SK-N-SH (cell line): ENCODE measurements at regions not wholly inside any gene's neighbourhood (a gene's known extent, or its start where the extent isn't known, plus 50 kb on each side); places are given as distances from the start of the nearest gene placed in this dataset.
A peak's percentile ranks its signal among the peaks of the same experiment; 100 is the strongest.

Experiments used
- CTCF ChIA-PET: fragments of 300-600, 350-600 bp; formaldehyde crosslinking; extraction: SDS; loops from one replicate; lab custom pipeline; 2021; lab: Yijun Ruan, JAX
- POLR2A ChIA-PET: fragments of 350-600 bp; sonication (Branson Sonifier 250); formaldehyde crosslinking; extraction: SDS; loops from one replicate; lab custom pipeline; 2020; ENCODE audit warnings: antibody characterized with exemption, inconsistent platforms; lab: Yijun Ruan, JAX
- DNase-seq: peaks from one replicate; pipeline ENCODE4 v3.0.0; 2012
- H2AFZ ChIP-seq: fragments of 200-600 bp; sonication (generic); 2 replicates; pipeline ENCODE4 v1.8.1; 2016; ENCODE audit warnings: antibody characterized with exemption, mild to moderate bottlenecking, low read depth
- H3F3A ChIP-seq: fragments of 200-600 bp; sonication (generic); replicated peaks from 2 replicates; pipeline ENCODE3; 2016; ENCODE audit warnings: antibody characterized with exemption, mild to moderate bottlenecking; ENCODE audit not compliant: insufficient read depth
- H3K27ac ChIP-seq, 2 experiments: fragments of 200-500 bp in 1 of 2; fragments of 200-600 bp in 1 of 2; sonication (Bioruptor generic) in 1 of 2; sonication (generic), shearing (Covaris generic) in 1 of 2; 2 replicates each; pipeline versions ENCODE4 v1.5.1 to v1.6.1; 2014 to 2016; ENCODE audit warnings: low read depth in 2 of 2, inconsistent platforms in 1 of 2, low read length in 1 of 2, mild to moderate bottlenecking in 1 of 2, mixed read lengths in 1 of 2
- H3K27me3 ChIP-seq: fragments of 200-600 bp; sonication (generic), shearing (Covaris generic); 2 replicates; pipeline ENCODE4 v1.6.1; 2016; ENCODE audit warnings: mixed run types; ENCODE audit not compliant: insufficient read depth
- H3K36me3 ChIP-seq, 2 experiments: fragments of 200-500 bp in 1 of 2; fragments of 200-600 bp in 1 of 2; sonication (Bioruptor generic) in 1 of 2; sonication (generic) in 1 of 2; replicated peaks in 1 of 2; 2 replicates each; pipeline versions ENCODE3 to v1.5.1; 2014 to 2016; ENCODE audit warnings: low read length in 1 of 2, mild to moderate bottlenecking in 1 of 2; ENCODE audit not compliant: insufficient read depth in 2 of 2, control insufficient read depth in 1 of 2
- H3K4me1 ChIP-seq, 2 experiments: fragments of 200-500 bp in 1 of 2; fragments of 200-600 bp in 1 of 2; sonication (Bioruptor generic) in 1 of 2; sonication (generic), shearing (Covaris generic) in 1 of 2; 2 replicates each; pipeline versions ENCODE4 v1.5.1 to v1.6.1; 2014 to 2016; ENCODE audit warnings: low read depth in 1 of 2, low read length in 1 of 2, mixed run types in 1 of 2; ENCODE audit not compliant: insufficient read depth in 2 of 2, control insufficient read depth in 1 of 2
- H3K4me2 ChIP-seq: fragments of 200-600 bp; sonication (generic), shearing (Covaris generic); 2 replicates; pipeline ENCODE4 v1.6.1; 2017; ENCODE audit warnings: mixed run types
- H3K4me3 ChIP-seq, 2 experiments: fragments of 200-500 bp in 1 of 2; fragments of 200-600 bp in 1 of 2; sonication (Bioruptor generic) in 1 of 2; sonication (generic), shearing (Covaris generic) in 1 of 2; 2 replicates each; pipeline versions ENCODE4 v1.5.1 to v1.8.1; 2014 to 2016; ENCODE audit warnings: low read depth in 2 of 2, inconsistent platforms in 1 of 2, low read length in 1 of 2, mild to moderate bottlenecking in 1 of 2, mixed read lengths in 1 of 2, moderate library complexity in 1 of 2
- H3K79me2 ChIP-seq: fragments of 200-600 bp; sonication (generic); 2 replicates; pipeline ENCODE4 v1.8.1; 2017; ENCODE audit warnings: mild to moderate bottlenecking; ENCODE audit not compliant: insufficient read depth
- H3K9ac ChIP-seq: fragments of 200-600 bp; sonication (generic); 2 replicates; pipeline ENCODE4 v1.6.1; 2017; ENCODE audit warnings: mixed run types
- H3K9me2 ChIP-seq: fragments of 200-600 bp; sonication (generic); 2 replicates; pipeline ENCODE4 v1.6.1; 2017; ENCODE audit warnings: mixed run types
- H3K9me3 ChIP-seq: fragments of 200-600 bp; sonication (generic); 2 replicates; pipeline ENCODE4 v1.6.1; 2017; ENCODE audit warnings: mixed run types, mild to moderate bottlenecking, moderate library complexity
- H4K20me1 ChIP-seq: fragments of 200-600 bp; sonication (generic); 2 replicates; pipeline ENCODE4 v1.6.1; 2017; ENCODE audit warnings: mild to moderate bottlenecking, mixed run types; ENCODE audit not compliant: insufficient read depth
- CHD2 ChIP-seq: fragments of 150-350 bp; IDR thresholded peaks from 2 replicates; pipeline ENCODE4 v1.6.1; 2018; ENCODE audit warnings: low read length; ENCODE audit not compliant: partially characterized antibody
- EP300 ChIP-seq, 2 experiments: IDR thresholded peaks; 2 replicates each; pipeline versions ENCODE4 v1.4.0 to v1.6.1; 2012; ENCODE audit warnings: borderline replicate concordance in 1 of 2, low read depth in 1 of 2, low read length in 1 of 2
- FOSL2 ChIP-seq: IDR thresholded peaks from 2 replicates; pipeline ENCODE4 v1.4.0; 2012; ENCODE audit warnings: low read depth, mild to moderate bottlenecking, moderate library complexity, borderline replicate concordance
- FOXJ3 ChIP-seq: sonication (generic); formaldehyde crosslinking; IDR thresholded peaks from 2 replicates; pipeline ENCODE4 v1.5.1; 2020; ENCODE audit warnings: mild to moderate bottlenecking, missing genetic modification reagents
- MEF2A ChIP-seq: IDR thresholded peaks from 2 replicates; pipeline ENCODE4 v1.4.0; 2012; ENCODE audit warnings: low read depth, borderline replicate concordance
- NFIC ChIP-seq: IDR thresholded peaks from 2 replicates; pipeline ENCODE4 v1.4.0; 2012; ENCODE audit warnings: borderline replicate concordance
- NRF1 ChIP-seq: IDR thresholded peaks from 2 replicates; pipeline ENCODE4 v1.6.1; 2012; ENCODE audit warnings: low read depth, mild to moderate bottlenecking, low read length
- POLR2AphosphoS5 ChIP-seq: IDR thresholded peaks from 2 replicates; pipeline ENCODE4 v1.6.1; 2012; ENCODE audit warnings: low read depth, low read length
- RAD21 ChIP-seq: IDR thresholded peaks from 2 replicates; pipeline ENCODE4 v1.6.1; 2012; ENCODE audit warnings: mild to moderate bottlenecking, low read length
- SIN3A ChIP-seq: IDR thresholded peaks from 2 replicates; pipeline ENCODE4 v1.6.1; 2012; ENCODE audit warnings: low read depth, mild to moderate bottlenecking, low read length, moderate library complexity, borderline replicate concordance
- SMC3 ChIP-seq: IDR thresholded peaks from 2 replicates; pipeline ENCODE4 v1.6.1; 2012; ENCODE audit warnings: low read depth, low read length, improper control_type of control experiment
- TCF12 ChIP-seq: IDR thresholded peaks from 2 replicates; pipeline ENCODE4 v1.4.0; 2012
- WGBS: methylation state at CpG from one replicate; pipeline ENCODE4 v1.1.6; 2017; ENCODE audit warnings: low lambda C conversion rate; 5-methylcytosine and 5-hydroxymethylcytosine counted together
- TF ChIP-seq, protein P1 (sequence below): IDR thresholded peaks from 2 replicates; pipeline ENCODE4 v1.6.1; 2012; ENCODE audit warnings: mild to moderate bottlenecking, low read depth, low read length, moderate library complexity
- TF ChIP-seq, protein P2 (sequence below): IDR thresholded peaks from 2 replicates; pipeline ENCODE4; 2012

GRCh38 chr6:4459032-4459431, 317.2 kb upstream of the CDYL start:
- Histone ChIP-seq H2AFZ (no peak overlapping the region), H4K20me1 (no peaks in the 10 kb centered on the region)
- CTCF ChIA-PET = no interaction called here
- TF ChIP-seq MEF2A = no peak
- 0 out of 2 replicates have a peak, but pooled peaks have one; percentile 4 for TF ChIP-seq TCF12
- TF ChIP-seq, all 33 proteins: peak for 1
- Histone ChIP-seq H3K27me3 (no peaks in the 10 kb centered on the region; the same call in 1 of the 2 replicates), H3K79me2 (no peaks in the 10 kb centered on the region), H3K9me2 (no peaks in the 10 kb centered on the region), H3K27ac (no peak overlapping the region), H3K4me2 (no peak overlapping the region), H3K9ac (no peak overlapping the region), H3K36me3 (no peaks in the 10 kb centered on the region), H3K9me3 (no peaks in the 10 kb centered on the region), H3K4me1 (no peaks in the 10 kb centered on the region), H3F3A (no peaks in the 10 kb centered on the region), H3K4me3 (no peak overlapping the region)
- POLR2A ChIA-PET = no interaction called here
- no peak for DNase-seq
- 17% methylated on average over 3 of the region's 3 CpGs for WGBS

DNA sequence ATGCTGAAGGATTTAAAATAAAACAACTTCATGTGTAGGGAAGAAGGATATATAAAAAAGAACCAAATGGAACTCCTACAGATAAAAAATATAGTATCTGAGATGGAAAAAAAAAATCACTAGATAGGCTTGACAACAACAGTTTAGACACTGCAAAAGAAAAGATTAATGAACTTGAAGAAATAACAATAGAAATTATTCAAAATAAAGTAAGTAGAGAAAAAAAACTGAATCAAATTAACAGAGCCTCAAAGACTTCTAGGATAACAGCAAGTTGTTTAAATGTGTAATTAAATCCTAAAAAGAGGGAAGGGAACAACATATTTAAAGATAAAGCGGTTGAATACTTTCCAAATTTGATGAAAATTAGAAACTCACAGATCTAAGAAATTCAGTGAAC, 316.3 kb upstream of the ECI2 start:
- TF ChIP-seq CHD2 (no peak), SIN3A (no peak), NFIC (no peak)
- TF ChIP-seq, protein P1, sequence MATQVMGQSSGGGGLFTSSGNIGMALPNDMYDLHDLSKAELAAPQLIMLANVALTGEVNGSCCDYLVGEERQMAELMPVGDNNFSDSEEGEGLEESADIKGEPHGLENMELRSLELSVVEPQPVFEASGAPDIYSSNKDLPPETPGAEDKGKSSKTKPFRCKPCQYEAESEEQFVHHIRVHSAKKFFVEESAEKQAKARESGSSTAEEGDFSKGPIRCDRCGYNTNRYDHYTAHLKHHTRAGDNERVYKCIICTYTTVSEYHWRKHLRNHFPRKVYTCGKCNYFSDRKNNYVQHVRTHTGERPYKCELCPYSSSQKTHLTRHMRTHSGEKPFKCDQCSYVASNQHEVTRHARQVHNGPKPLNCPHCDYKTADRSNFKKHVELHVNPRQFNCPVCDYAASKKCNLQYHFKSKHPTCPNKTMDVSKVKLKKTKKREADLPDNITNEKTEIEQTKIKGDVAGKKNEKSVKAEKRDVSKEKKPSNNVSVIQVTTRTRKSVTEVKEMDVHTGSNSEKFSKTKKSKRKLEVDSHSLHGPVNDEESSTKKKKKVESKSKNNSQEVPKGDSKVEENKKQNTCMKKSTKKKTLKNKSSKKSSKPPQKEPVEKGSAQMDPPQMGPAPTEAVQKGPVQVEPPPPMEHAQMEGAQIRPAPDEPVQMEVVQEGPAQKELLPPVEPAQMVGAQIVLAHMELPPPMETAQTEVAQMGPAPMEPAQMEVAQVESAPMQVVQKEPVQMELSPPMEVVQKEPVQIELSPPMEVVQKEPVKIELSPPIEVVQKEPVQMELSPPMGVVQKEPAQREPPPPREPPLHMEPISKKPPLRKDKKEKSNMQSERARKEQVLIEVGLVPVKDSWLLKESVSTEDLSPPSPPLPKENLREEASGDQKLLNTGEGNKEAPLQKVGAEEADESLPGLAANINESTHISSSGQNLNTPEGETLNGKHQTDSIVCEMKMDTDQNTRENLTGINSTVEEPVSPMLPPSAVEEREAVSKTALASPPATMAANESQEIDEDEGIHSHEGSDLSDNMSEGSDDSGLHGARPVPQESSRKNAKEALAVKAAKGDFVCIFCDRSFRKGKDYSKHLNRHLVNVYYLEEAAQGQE = no peak
- H3K4me2 ChIP-seq = no peak overlapping the region
- H3K79me2 ChIP-seq = no peaks in the 10 kb centered on the region
- H3K9me3 ChIP-seq = no peaks in the 10 kb centered on the region
- no peak overlapping the region for H2AFZ ChIP-seq
- H3K4me1 ChIP-seq = no peaks in the 10 kb centered on the region
- no peak overlapping the region for H3K9ac ChIP-seq
- H3K9me2 ChIP-seq = no peaks in the 10 kb centered on the region
- no peak overlapping the region for H3K27ac ChIP-seq
- no peak overlapping the region for H3K4me3 ChIP-seq
- no peaks in the 10 kb centered on the region for H3K36me3 ChIP-seq
- H3K27me3 ChIP-seq = no peaks in the 10 kb centered on the region
- 18% methylated on average over 1 of the region's 1 CpG for WGBS
- POLR2A ChIA-PET = no interaction called here
- DNase-seq = no peak
- H3F3A ChIP-seq = no peaks in the 10 kb centered on the region
- no peaks in the 10 kb centered on the region for H4K20me1 ChIP-seq
- CTCF ChIA-PET = no interaction called here

DNA sequence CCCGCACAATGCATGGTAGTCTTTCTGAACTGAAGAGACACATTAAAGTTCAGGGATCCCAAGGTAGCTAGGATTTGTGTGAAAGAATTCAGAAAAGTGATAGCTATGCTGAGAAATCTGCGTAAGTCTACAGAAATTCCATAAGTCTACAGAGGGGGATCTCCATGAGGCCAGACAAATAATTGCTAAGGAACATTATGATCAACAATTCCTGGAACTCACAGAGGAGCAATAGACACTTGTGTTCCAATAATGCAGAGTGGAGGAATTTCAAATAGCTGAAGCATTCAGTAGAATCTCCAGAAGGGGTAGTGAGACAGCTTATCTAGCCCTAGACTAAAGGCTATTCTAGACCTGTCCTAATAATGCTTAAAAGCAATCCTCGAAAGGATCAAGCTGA, 315.7 kb upstream of the ECI2 start:
- H3F3A ChIP-seq = no peaks in the 10 kb centered on the region
- H3K79me2 ChIP-seq = no peaks in the 10 kb centered on the region
- H3K9me2 ChIP-seq = no peaks in the 10 kb centered on the region
- DNase-seq = no peak
- 26% methylated on average over 3 of the region's 3 CpGs for WGBS
- no peak overlapping the region for H3K4me2 ChIP-seq
- H3K4me1 ChIP-seq = no peaks in the 10 kb centered on the region
- H3K27ac ChIP-seq = no peak overlapping the region
- POLR2A ChIA-PET = no interaction called here
- no peaks in the 10 kb centered on the region for H4K20me1 ChIP-seq
- H3K9me3 ChIP-seq = no peaks in the 10 kb centered on the region
- H3K9ac ChIP-seq = no peak overlapping the region
- no peaks in the 10 kb centered on the region for H3K36me3 ChIP-seq
- no peaks in the 10 kb centered on the region for H3K27me3 ChIP-seq
- no peak overlapping the region for H3K4me3 ChIP-seq
- H2AFZ ChIP-seq = no peak overlapping the region
- CTCF ChIA-PET = no interaction called here
- TF ChIP-seq RAD21 (no peak), FOXJ3 (CRISPR knock-in tag) (no peak), SMC3 (no peak), FOSL2 (no peak), TCF12 (no peak), EP300 (IDR thresholded peaks at IDR 0.05; ENCODE audit: borderline replicate concordance in 1 of 2, low read depth in 1 of 2, low read length in 1 of 2) (no peak), NRF1 (no peak), SIN3A (no peak), POLR2AphosphoS5 (no peak)
- TF ChIP-seq, protein P1 = no peak
- TF ChIP-seq, protein P2, sequence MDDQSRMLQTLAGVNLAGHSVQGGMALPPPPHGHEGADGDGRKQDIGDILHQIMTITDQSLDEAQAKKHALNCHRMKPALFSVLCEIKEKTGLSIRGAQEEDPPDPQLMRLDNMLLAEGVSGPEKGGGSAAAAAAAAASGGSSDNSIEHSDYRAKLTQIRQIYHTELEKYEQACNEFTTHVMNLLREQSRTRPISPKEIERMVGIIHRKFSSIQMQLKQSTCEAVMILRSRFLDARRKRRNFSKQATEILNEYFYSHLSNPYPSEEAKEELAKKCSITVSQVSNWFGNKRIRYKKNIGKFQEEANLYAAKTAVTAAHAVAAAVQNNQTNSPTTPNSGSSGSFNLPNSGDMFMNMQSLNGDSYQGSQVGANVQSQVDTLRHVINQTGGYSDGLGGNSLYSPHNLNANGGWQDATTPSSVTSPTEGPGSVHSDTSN = no peak
